Fibroblast of skin of left quadriceps (primary cell): ENCODE measurements at regions not wholly inside any gene's neighbourhood (a gene's known extent, or its start where the extent isn't known, plus 50 kb on each side); places are given as distances from the start of the nearest gene placed in this dataset.
A peak's percentile ranks its signal among the peaks of the same experiment; 100 is the strongest.

Experiments
- DNase-seq, 2 experiments: peaks; one replicate each; pipeline ENCODE4 v3.0.0-alpha.2; 2013; ENCODE audit warnings: low read depth in 2 of 2

GRCh38 chrX:142149919-142150318, 55.2 kb downstream of the MAGEC2 start:
- DNase-seq = no peak

GRCh38 chrX:142134533-142134932, 70.6 kb downstream of the MAGEC2 start:
- no peak for DNase-seq

GRCh38 chrX:142096253-142096652, 108.8 kb downstream of the MAGEC2 start:
- DNase-seq = no peak

DNA sequence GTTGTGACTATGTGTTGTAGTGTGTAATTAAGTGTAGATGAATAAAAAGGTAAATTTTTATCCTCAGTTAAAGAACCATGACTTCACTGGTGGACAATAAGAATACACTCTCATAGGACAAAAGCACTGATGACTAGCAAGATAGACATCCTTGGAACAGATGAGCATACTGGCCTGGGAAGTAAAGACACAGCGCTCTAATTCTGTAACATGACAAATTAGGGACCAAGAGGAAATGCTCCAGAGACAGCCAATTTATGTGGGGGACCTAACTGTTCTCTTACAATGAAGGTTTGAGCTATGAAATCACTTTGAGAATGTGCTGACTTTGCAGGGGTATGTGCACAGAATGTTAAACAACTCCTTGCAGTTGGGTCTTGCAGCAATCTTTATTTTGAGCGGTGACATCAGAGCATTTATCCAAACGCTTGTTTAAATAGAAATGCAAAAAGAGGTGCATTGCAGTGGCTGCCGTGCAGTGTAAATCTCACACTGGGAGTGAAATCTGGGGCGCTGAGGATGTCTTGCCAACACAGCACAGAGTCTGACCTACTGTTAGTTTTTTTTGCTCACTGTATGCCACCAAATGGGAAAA, 109.3 kb downstream of the MAGEC2 start:
- DNase-seq = no peak

- no peak for DNase-seq
Measured at GRCh38 chrX:142089193-142089592, 115.9 kb downstream of the MAGEC2 start.

GRCh38 chrX:142084611-142085010, 120.5 kb downstream of the MAGEC2 start:
- no peak for DNase-seq

GRCh38 chrX:142076633-142077032, 128.5 kb downstream of the MAGEC2 start:
- DNase-seq = no peak

GRCh38 chrX:142068365-142068764, 136.7 kb downstream of the MAGEC2 start:
- no peak for DNase-seq

- DNase-seq = no peak
Measured at GRCh38 chrX:142060191-142060590, 144.9 kb downstream of the MAGEC2 start.

- no peak for DNase-seq
Measured at GRCh38 chrX:142054094-142054493, 150.4 kb downstream of the MAGEC1 start.

DNA sequence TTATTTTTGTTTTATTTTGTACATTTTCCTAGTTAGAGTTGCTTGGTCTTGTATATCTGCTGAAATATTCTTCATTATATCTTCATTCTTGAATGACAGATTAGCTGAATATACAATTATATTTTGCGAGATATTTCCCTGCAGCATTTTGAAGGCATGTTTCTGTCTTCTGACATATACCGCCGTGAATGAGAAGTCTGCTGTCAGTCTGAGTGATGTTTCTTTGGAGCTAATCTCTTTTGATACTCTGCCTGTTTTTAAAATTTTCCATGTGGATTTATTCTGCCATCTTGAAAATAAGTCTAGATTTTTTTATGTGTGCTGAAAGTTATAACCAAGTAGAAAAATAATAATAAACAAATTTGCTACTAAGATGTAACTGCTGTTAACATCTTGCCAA, 148.5 kb downstream of the MAGEC1 start:
- no peak for DNase-seq

- no peak for DNase-seq
Measured at GRCh38 chrX:142043196-142043595, 139.5 kb downstream of the MAGEC1 start.

- DNase-seq = no peak
Measured at GRCh38 chrX:142040906-142041305, 137.2 kb downstream of the MAGEC1 start.

GRCh38 chrX:142036116-142036515, 132.4 kb downstream of the MAGEC1 start:
- DNase-seq = peak; percentile 5 to 6

DNA sequence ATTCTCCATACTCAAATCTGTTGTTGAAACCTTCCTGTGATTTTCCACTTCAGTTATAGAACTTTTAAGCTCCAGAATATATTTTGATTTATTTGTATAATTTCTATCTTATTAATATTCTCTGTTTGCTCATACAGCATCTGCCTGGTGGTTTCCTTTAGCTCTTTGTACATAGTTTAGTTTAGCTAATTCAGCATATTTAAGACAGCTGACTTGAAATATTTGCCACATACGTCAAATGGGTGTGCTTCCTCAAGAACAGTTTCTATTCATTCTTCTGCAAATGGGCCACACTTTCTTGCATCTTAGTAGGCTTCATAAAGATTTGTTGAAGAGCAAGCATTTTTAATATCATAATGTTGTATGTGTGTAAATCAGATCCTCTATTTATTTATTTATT, 101.8 kb downstream of the MAGEC1 start:
- DNase-seq = no peak

DNA sequence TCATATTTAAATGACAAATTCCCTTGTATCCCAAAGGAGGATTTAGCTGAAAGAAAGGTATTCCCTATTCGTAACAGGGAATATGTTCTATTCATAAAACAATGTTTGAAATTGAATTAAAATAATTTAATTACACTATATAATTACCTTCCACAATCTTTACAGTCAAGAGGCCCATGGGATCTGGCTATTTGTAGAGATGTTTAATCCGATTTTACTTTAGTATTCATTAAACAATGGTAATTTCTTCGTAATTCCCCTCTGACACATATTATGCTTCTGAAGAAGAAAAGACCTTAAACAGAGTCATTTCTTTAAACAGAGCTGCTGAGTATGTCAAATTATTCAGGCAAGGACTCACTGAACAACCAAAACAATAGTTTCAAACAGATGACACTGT, 98.8 kb downstream of the MAGEC1 start:
- no peak for DNase-seq

- DNase-seq = no peak
Measured at GRCh38 chrX:142001934-142002333, 98.2 kb downstream of the MAGEC1 start.

- DNase-seq = no peak
Measured at GRCh38 chrX:141989815-141990214, 86.1 kb downstream of the MAGEC1 start.

DNA sequence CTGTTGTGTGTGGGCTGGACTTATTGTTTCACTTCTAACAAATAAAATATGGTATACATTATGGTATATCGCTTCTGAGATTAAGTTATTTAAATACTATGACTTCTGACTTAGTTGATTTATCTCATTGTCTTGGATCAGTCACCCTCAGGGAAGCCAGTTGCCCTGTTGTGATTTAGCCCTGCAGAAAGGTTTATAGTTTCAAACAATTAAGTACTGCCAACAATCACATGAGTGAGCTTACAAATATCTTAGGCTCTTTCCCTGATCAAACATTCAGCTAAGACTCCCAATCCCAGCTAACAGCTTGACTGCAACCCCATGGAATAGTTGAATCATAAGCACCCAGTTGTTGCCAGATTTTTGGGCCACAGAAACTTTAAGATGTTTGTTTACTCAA, 85.4 kb downstream of the MAGEC1 start:
- DNase-seq = no peak

DNA sequence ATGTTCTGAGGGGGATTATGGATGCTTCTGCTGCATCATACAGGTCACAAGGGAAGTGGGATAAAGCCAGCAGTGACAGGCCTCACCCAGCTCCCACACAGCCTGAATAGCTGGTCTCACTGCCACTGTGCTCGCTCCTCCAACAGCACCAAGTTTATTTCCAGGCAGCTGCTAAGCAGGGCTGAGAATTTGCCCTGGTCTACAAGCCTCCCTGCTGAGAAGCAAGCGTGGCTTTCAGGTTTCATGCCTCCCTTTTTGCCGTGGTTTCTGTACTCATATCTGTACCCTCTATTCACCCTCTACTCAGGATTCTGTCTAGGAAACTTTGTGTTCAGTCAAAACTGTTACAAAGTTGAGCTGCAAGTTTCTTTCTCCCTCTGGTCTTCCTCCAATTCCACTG, 78.6 kb downstream of the MAGEC1 start:
- no peak for DNase-seq

DNA sequence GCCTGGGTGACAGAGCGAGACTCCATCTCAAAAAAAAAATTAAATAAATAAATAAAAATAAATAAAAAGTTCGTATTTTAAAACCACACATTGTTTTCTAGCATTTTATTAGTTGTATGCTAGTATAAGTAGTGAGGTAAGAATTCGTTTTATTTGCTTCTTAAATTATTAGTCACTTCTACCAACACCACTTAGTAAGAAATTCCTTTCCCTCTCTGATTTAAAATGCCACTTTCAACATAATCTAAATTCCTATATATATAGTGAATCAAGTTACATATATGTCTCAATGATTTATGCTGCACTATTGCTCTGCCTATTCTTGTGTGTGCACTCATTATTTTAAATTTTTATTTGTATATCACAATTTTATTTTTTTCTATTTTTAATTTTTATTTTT, 72.1 kb downstream of the MAGEC1 start:
- DNase-seq = no peak

DNA sequence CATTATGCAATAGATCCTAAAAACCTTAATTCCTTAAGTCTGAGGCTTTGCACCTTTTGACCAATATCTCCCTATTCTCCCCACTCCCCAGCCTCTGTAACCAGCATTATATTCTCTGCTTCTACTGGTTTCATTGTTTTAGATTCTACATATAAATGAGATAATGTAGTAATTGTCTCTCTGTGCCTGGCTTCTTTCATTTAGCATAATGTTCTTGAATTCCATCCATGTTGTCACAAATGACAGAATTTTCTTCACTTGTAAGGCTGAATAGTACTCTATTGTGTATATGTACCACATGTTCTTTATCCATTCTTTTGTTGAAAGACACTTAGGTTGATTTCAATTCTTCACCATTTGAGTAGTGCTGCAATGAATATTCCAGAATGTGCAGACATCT, 66.0 kb downstream of the MAGEC1 start:
- no peak for DNase-seq

DNA sequence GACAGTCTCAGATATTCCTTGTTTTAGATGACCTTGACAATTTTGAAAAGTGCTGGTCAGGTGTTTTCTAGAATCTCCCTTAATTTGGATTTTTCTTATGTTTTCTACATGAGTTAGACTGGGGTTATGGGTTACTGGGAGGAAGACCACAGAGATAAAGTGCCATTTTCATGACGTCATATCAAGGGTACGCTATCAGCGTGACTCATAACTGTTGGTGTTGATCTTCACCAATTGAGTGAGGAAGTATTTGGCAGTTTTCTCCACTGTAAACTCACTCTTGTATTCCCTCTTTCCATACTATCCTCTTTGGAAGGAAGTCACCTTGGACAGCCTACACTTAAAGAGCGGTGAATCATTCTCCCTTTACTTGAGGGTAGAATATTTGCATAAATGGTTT, 56.9 kb downstream of the MAGEC1 start:
- no peak for DNase-seq
